Hepatocyte (in vitro differentiated cells): ENCODE measurements at regions not wholly inside any gene's neighbourhood (a gene's known extent, or its start where the extent isn't known, plus 50 kb on each side); places are given as distances from the start of the nearest gene placed in this dataset.

Experiments
- EZH2 ChIP-seq: fragments of 200-600 bp; sonication (generic); IDR thresholded peaks from 2 replicates; pipeline ENCODE4 v1.6.1; 2016; ENCODE audit warnings: antibody characterized with exemption, mild to moderate bottlenecking, borderline replicate concordance
- EZH2phosphoT487 ChIP-seq: fragments of 200-600 bp; sonication (generic); IDR thresholded peaks from one replicate; pipeline ENCODE4 v1.6.1; 2018; ENCODE audit warnings: antibody characterized with exemption, mild to moderate bottlenecking, low read depth, moderate library complexity; ENCODE audit not compliant: unreplicated experiment, severe bottlenecking
- TF ChIP-seq, protein P1 (sequence below): fragments of 200-600 bp; sonication (generic); IDR thresholded peaks from 2 replicates; pipeline ENCODE4 v1.5.1; 2016; ENCODE audit warnings: antibody characterized with exemption, mild to moderate bottlenecking; ENCODE audit not compliant: poor library complexity

GRCh38 chr1:29983321-29983720, 740.1 kb downstream of the MATN1 start:
- TF ChIP-seq, protein P1, sequence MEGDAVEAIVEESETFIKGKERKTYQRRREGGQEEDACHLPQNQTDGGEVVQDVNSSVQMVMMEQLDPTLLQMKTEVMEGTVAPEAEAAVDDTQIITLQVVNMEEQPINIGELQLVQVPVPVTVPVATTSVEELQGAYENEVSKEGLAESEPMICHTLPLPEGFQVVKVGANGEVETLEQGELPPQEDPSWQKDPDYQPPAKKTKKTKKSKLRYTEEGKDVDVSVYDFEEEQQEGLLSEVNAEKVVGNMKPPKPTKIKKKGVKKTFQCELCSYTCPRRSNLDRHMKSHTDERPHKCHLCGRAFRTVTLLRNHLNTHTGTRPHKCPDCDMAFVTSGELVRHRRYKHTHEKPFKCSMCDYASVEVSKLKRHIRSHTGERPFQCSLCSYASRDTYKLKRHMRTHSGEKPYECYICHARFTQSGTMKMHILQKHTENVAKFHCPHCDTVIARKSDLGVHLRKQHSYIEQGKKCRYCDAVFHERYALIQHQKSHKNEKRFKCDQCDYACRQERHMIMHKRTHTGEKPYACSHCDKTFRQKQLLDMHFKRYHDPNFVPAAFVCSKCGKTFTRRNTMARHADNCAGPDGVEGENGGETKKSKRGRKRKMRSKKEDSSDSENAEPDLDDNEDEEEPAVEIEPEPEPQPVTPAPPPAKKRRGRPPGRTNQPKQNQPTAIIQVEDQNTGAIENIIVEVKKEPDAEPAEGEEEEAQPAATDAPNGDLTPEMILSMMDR, result no peak
- TF ChIP-seq EZH2phosphoT487, result no peak
- TF ChIP-seq EZH2, result no peak
